Esophagus squamous epithelium (tissue), 4 donors: ENCODE measurements at regions not wholly inside any gene's neighbourhood (a gene's known extent, or its start where the extent isn't known, plus 50 kb on each side); places are given as distances from the start of the nearest gene placed in this dataset.

Source experiments
- CTCF ChIP-seq, 6 experiments: fragments of 450-650 bp in 4 of 6; fragments of 200-600 bp in 2 of 6; sonication (generic) in 2 of 6; IDR thresholded peaks; one replicate each; pipeline ENCODE4 v1.5.1; 2016 to 2019; ENCODE audit warnings: antibody characterized with exemption in 6 of 6, mild to moderate bottlenecking in 4 of 6, moderate library complexity in 4 of 6
- POLR2A ChIP-seq, 4 donors: fragments of 450-650 bp; IDR thresholded peaks; one replicate each; pipeline ENCODE4 v1.6.1; 2017; ENCODE audit warnings: antibody characterized with exemption in 4 of 4, mild to moderate bottlenecking in 4 of 4, moderate library complexity in 3 of 4

GRCh38 chr3:5055357-5056110 lies 66.6 kb upstream of the ARL8B start:
- TF ChIP-seq CTCF (IDR thresholded peaks at IDR 0.05) = no peak
- TF ChIP-seq POLR2A (IDR thresholded peaks at IDR 0.05) = no peak
